Neural progenitor cell (in vitro differentiated cells): ENCODE measurements at regions not wholly inside any gene's neighbourhood (a gene's known extent, or its start where the extent isn't known, plus 50 kb on each side); places are given as distances from the start of the nearest gene placed in this dataset.

ENCODE experiments used
- CTCF ChIP-seq: fragments of 200-600 bp; sonication (generic); IDR thresholded peaks from 2 replicates; pipeline ENCODE4 v1.5.1; 2017; ENCODE audit warnings: antibody characterized with exemption, mild to moderate bottlenecking
- EZH2 ChIP-seq: fragments of 200-600 bp; sonication (generic); IDR thresholded peaks from 2 replicates; pipeline ENCODE4 v1.6.1; 2017; ENCODE audit warnings: antibody characterized with exemption, mild to moderate bottlenecking, moderate library complexity

DNA sequence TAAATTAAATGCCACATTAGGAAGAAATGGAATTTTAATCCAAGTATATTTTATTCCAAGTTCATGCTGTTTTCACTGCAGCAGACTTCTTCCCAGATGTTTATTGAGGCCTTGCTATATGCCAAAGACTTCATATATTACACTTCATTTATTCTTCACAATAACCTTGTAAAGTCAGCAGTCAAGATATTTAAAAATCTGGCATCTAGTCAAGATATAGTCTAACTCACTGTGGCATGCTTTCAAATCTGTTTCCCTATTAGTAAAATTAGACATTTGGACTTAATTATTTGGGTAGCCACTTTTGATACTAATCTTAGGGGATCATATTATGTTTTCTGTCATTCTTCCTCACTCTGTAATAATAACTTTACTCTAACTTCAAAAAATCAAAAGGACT lies 81.5 kb upstream of the VGLL3 start:
- TF ChIP-seq EZH2 (no peak), CTCF (no peak)
